ENCODE measurements at regions not wholly inside any gene's neighbourhood (a gene's known extent, or its start where the extent isn't known, plus 50 kb on each side); places are given as distances from the start of the nearest gene placed in this dataset.

DNA sequence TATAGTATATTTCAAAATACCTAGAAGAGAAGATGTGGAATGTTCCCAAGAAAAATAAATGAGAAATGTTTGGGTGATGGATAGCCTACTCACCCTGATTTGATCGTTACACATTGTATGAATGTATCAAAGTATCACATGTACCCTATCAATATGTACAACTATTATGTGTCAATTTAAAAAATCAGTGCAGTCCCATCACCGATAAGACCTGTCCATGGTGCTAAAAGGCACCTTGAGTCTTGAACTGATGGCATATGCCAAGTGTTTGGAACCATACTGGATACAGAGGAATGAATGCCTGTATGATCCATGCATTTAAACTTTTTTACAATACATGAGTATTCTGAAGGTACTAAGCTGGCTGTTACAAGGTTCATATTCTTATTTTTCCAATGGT is 50.2 kb upstream of the ZNF835 start:
- intact Hi-C loops (cut with micrococcal nuclease) = no loop called here
- Histone ChIP-seq H3K36me3 (ENCODE audit: insufficient read depth, low read length) (no peaks in the 10 kb centered on the region), H3K4me3 (ENCODE audit: low read length in 2 of 2) (no peak overlapping the region), H3K27me3 (ENCODE audit: insufficient read depth, low read length) (no peaks in the 10 kb centered on the region), H3K4me1 (ENCODE audit: insufficient read depth, low read length) (no peaks in the 10 kb centered on the region), H3K9me3 (ENCODE audit: control insufficient read depth in 1 of 2, low read length in 2 of 2) (peaks cover 0 to 8% of the 10 kb centered on the region in 2 donors), H3K27ac (ENCODE audit: low read depth, low read length) (no peak overlapping the region)
- ChIA-PET POLR2A (ENCODE audit: partially characterized antibody) (no interaction called here), CTCF (ENCODE audit: partially characterized antibody) (no interaction called here)
- no peak for DNase-seq
- H3K9me3 Mint-ChIP-seq = peaks cover 6 to 82% (median 63%) of the 10 kb centered on the region in 8 donors
- H3K4me3 Mint-ChIP-seq = no peak overlapping the region
- H3K4me1 Mint-ChIP-seq = no peaks in the 10 kb centered on the region
- no peaks in the 10 kb centered on the region for H3K27me3 Mint-ChIP-seq
- peaks cover 9 to 10% of the 10 kb centered on the region in 2 donors for H3K36me3 Mint-ChIP-seq
- no peak overlapping the region for H3K27ac Mint-ChIP-seq
